ENCODE measurements at regions not wholly inside any gene's neighbourhood (a gene's known extent, or its start where the extent isn't known, plus 50 kb on each side); places are given as distances from the start of the nearest gene placed in this dataset.
"Not testable (repeated sequence)": the region's sequence is repeated elsewhere in the genome, so short reads cannot be mapped to it uniquely, and the experiment has no call there.

DNA sequence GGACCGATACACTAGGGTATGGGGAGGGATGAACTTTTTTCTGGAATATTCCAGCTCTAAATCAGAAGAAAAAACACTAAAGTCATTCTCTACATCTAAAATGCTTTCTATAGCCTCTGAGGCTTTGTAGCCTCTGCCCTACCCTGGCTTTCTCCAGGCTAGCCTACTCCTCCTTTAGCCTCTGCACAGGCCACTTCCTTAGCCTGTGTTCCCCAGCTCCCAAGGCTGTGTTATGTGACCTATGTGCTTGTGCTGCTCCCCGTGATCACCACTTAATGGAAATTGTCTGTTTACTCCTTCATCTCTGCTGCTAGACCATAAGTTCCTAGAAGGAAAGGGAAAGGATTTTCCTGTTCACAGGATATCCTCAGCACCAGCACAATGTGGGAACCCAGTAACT lies 92.8 kb downstream of the SEC16B start:
- no peaks in the 10 kb centered on the region for H3K36me3 ChIP-seq (ENCODE audit: control insufficient read depth, insufficient read depth, low read length)
- DNase-seq (ENCODE audit: low read depth): no peak
- TF ChIP-seq, protein P1, sequence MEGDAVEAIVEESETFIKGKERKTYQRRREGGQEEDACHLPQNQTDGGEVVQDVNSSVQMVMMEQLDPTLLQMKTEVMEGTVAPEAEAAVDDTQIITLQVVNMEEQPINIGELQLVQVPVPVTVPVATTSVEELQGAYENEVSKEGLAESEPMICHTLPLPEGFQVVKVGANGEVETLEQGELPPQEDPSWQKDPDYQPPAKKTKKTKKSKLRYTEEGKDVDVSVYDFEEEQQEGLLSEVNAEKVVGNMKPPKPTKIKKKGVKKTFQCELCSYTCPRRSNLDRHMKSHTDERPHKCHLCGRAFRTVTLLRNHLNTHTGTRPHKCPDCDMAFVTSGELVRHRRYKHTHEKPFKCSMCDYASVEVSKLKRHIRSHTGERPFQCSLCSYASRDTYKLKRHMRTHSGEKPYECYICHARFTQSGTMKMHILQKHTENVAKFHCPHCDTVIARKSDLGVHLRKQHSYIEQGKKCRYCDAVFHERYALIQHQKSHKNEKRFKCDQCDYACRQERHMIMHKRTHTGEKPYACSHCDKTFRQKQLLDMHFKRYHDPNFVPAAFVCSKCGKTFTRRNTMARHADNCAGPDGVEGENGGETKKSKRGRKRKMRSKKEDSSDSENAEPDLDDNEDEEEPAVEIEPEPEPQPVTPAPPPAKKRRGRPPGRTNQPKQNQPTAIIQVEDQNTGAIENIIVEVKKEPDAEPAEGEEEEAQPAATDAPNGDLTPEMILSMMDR (IDR thresholded peaks at IDR 0.05; ENCODE audit: insufficient read depth, low read depth, low read length): no peak
- POLR2A ChIA-PET: no interaction called here
- CTCF ChIA-PET: interaction anchor here (0.6 to 1.2 kb wide), 2 partner anchors 14 to 486 kb away, joined by 3 read pairs; no protein-coding TSS in a partner anchor
- H3K4me3 ChIP-seq (ENCODE audit: low read depth, low read length): no peak overlapping the region
- H3K27me3 ChIP-seq (ENCODE audit: control insufficient read depth, insufficient read depth, low read length): no peaks in the 10 kb centered on the region

DNA sequence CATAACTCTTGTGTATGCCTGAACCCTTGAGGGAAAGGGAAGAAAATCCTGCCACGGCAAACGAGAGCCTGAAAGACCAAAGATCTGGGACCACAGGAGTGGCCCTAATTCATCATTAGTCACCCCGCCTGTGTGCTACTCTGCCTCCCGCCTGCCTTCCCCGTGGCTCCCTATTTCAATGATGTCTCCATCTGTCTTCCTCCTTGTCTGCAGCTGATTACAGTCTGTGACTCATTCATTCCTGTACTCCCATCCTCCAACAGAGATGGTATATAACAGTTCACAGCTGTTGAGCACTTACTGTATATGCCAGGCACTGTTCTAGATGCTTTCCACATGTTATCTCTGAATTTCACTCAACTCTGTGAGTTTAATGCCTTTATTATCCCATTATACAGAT lies 96.6 kb downstream of the SEC16B start:
- Histone ChIP-seq H3K36me3 (ENCODE audit: control insufficient read depth, insufficient read depth, low read length) (no peaks in the 10 kb centered on the region), H3K4me3 (ENCODE audit: low read depth, low read length) (no peak overlapping the region), H3K27me3 (ENCODE audit: control insufficient read depth, insufficient read depth, low read length) (no peaks in the 10 kb centered on the region)
- peak; percentile 80 for DNase-seq (ENCODE audit: low read depth)
- TF ChIP-seq, protein P1 (IDR thresholded peaks at IDR 0.05; ENCODE audit: insufficient read depth, low read depth, low read length): no peak
- CTCF ChIA-PET: interaction anchor here (0.5 to 1.4 kb wide), 2 partner anchors 24 to 1127 kb away, joined by 3 read pairs; no protein-coding TSS in a partner anchor
- POLR2A ChIA-PET: no interaction called here

- CTCF ChIA-PET: no interaction called here
- no peak for DNase-seq (ENCODE audit: low read depth)
- Histone ChIP-seq H3K36me3 (ENCODE audit: control insufficient read depth, insufficient read depth, low read length) (no peaks in the 10 kb centered on the region), H3K27me3 (ENCODE audit: control insufficient read depth, insufficient read depth, low read length) (no peaks in the 10 kb centered on the region), H3K4me3 (ENCODE audit: low read depth, low read length) (no peak overlapping the region)
- TF ChIP-seq, protein P1 (IDR thresholded peaks at IDR 0.05; ENCODE audit: insufficient read depth, low read depth, low read length): no peak
- POLR2A ChIA-PET: no interaction called here
Measured at GRCh38 chr1:177872308-177872900, 97.5 kb downstream of the SEC16B start.

GRCh38 chr1:177871613-177872307 lies 98.1 kb downstream of the SEC16B start:
- Histone ChIP-seq H3K4me3 (ENCODE audit: low read depth, low read length) (no peak overlapping the region), H3K27me3 (ENCODE audit: control insufficient read depth, insufficient read depth, low read length) (no peaks in the 10 kb centered on the region), H3K36me3 (ENCODE audit: control insufficient read depth, insufficient read depth, low read length) (no peaks in the 10 kb centered on the region)
- TF ChIP-seq, protein P1 (IDR thresholded peaks at IDR 0.05; ENCODE audit: insufficient read depth, low read depth, low read length): no peak
- DNase-seq (ENCODE audit: low read depth): no peak
- POLR2A ChIA-PET: no interaction called here
- CTCF ChIA-PET: interaction anchor here (1.0 to 1.1 kb wide), 2 partner anchors 8 to 77 kb away, joined by 3 to 4 read pairs; no protein-coding TSS in a partner anchor

- TF ChIP-seq, protein P1 (IDR thresholded peaks at IDR 0.05; ENCODE audit: insufficient read depth, low read depth, low read length): no peak
- Histone ChIP-seq H3K36me3 (ENCODE audit: control insufficient read depth, insufficient read depth, low read length) (no peaks in the 10 kb centered on the region), H3K4me3 (ENCODE audit: low read depth, low read length) (no peak overlapping the region), H3K27me3 (ENCODE audit: control insufficient read depth, insufficient read depth, low read length) (no peaks in the 10 kb centered on the region)
- CTCF ChIA-PET: no interaction called here
- POLR2A ChIA-PET: no interaction called here
- no peak for DNase-seq (ENCODE audit: low read depth)
Measured at GRCh38 chr1:177869586-177869985, 100.3 kb downstream of the SEC16B start.

GRCh38 chr1:177869011-177869410 lies 100.8 kb downstream of the SEC16B start:
- H3K4me3 ChIP-seq (ENCODE audit: low read depth, low read length); H3K27me3 ChIP-seq (ENCODE audit: control insufficient read depth, insufficient read depth, low read length); DNase-seq (ENCODE audit: low read depth); POLR2A ChIA-PET; H3K36me3 ChIP-seq (ENCODE audit: control insufficient read depth, insufficient read depth, low read length); CTCF ChIA-PET: not testable (repeated sequence)
